Glutamatergic neuron (in vitro differentiated cells): ENCODE measurements at regions not wholly inside any gene's neighbourhood (a gene's known extent, or its start where the extent isn't known, plus 50 kb on each side); places are given as distances from the start of the nearest gene placed in this dataset.

Experiments
- DNase-seq: peaks from one replicate; pipeline ENCODE4 v3.0.0; 2022
- H3K27ac Mint-ChIP-seq: one replicate; pipeline ENCODE4 v1.8.0; 2020; ENCODE audit warnings: mild to moderate bottlenecking, mixed read lengths, inconsistent platforms; ENCODE audit not compliant: unreplicated experiment
- H3K27me3 Mint-ChIP-seq: one replicate; pipeline ENCODE4 v1.8.0; 2020; ENCODE audit warnings: mild to moderate bottlenecking, moderate library complexity, mixed read lengths, inconsistent platforms; ENCODE audit not compliant: unreplicated experiment
- H3K36me3 Mint-ChIP-seq: one replicate; pipeline ENCODE4 v1.8.0; 2020; ENCODE audit warnings: mild to moderate bottlenecking, mixed read lengths, inconsistent platforms; ENCODE audit not compliant: unreplicated experiment
- H3K4me1 Mint-ChIP-seq: one replicate; pipeline ENCODE4 v1.8.0; 2020; ENCODE audit warnings: mild to moderate bottlenecking, low read depth, mixed read lengths, inconsistent platforms; ENCODE audit not compliant: unreplicated experiment
- H3K4me3 Mint-ChIP-seq: one replicate; pipeline ENCODE4 v1.8.0; 2020; ENCODE audit warnings: mild to moderate bottlenecking, mixed read lengths, inconsistent platforms; ENCODE audit not compliant: unreplicated experiment
- H3K9me3 Mint-ChIP-seq: one replicate; pipeline ENCODE4 v1.8.0; 2020; ENCODE audit warnings: mild to moderate bottlenecking, moderate library complexity, mixed read lengths, inconsistent platforms; ENCODE audit not compliant: unreplicated experiment
- TF ChIP-seq, protein P1 (sequence below): fragments of 200-600 bp; sonication (generic); IDR thresholded peaks from one replicate; pipeline ENCODE4 v1.5.0; 2021; ENCODE audit not compliant: partially characterized antibody, unreplicated experiment

- Mint-ChIP-seq H3K36me3 (no peaks in the 10 kb centered on the region), H3K9me3 (no peaks in the 10 kb centered on the region), H3K27me3 (no peaks in the 10 kb centered on the region), H3K4me1 (peaks cover 4% of the 10 kb centered on the region), H3K27ac (no peak overlapping the region), H3K4me3 (no peak overlapping the region)
- TF ChIP-seq, protein P1, sequence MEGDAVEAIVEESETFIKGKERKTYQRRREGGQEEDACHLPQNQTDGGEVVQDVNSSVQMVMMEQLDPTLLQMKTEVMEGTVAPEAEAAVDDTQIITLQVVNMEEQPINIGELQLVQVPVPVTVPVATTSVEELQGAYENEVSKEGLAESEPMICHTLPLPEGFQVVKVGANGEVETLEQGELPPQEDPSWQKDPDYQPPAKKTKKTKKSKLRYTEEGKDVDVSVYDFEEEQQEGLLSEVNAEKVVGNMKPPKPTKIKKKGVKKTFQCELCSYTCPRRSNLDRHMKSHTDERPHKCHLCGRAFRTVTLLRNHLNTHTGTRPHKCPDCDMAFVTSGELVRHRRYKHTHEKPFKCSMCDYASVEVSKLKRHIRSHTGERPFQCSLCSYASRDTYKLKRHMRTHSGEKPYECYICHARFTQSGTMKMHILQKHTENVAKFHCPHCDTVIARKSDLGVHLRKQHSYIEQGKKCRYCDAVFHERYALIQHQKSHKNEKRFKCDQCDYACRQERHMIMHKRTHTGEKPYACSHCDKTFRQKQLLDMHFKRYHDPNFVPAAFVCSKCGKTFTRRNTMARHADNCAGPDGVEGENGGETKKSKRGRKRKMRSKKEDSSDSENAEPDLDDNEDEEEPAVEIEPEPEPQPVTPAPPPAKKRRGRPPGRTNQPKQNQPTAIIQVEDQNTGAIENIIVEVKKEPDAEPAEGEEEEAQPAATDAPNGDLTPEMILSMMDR: no peak
- no peak for DNase-seq
Observed at GRCh38 chr4:55723403-55723802, 87.3 kb upstream of the NMU start.

DNA sequence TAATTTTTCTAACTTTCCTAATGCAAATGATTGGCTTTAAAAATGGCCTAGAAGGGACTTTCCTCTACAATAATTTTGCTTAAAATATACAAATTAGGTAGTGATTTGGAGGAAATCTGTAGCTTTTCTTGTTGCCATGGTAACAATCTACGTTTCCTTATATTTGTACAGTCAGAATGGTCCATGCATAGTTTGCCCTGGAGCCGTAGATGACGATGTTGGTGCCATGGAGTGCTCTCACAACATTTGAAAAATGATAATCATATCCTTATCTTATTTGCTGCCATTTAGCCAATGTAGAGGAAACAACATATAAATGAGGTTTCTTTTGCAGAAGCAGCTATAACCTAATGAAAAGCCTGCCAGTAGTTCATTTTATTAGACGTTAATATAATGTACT, 89.0 kb upstream of the NMU start:
- TF ChIP-seq, protein P1: no peak
- Mint-ChIP-seq H3K27me3 (no peaks in the 10 kb centered on the region), H3K9me3 (no peaks in the 10 kb centered on the region), H3K4me3 (no peak overlapping the region), H3K27ac (no peak overlapping the region), H3K4me1 (peaks cover 4% of the 10 kb centered on the region), H3K36me3 (peaks cover 4% of the 10 kb centered on the region)
- no peak for DNase-seq

GRCh38 chr4:55727746-55728145, 91.6 kb upstream of the NMU start:
- TF ChIP-seq, protein P1: no peak
- Mint-ChIP-seq H3K4me1 (no peaks in the 10 kb centered on the region), H3K9me3 (no peaks in the 10 kb centered on the region), H3K27ac (no peak overlapping the region), H3K36me3 (peaks cover 4% of the 10 kb centered on the region), H3K4me3 (no peak overlapping the region), H3K27me3 (no peaks in the 10 kb centered on the region)
- DNase-seq: no peak

GRCh38 chr4:55729351-55730279, 90.0 kb upstream of the EXOC1L start:
- Mint-ChIP-seq H3K4me3 (no peak overlapping the region), H3K4me1 (no peaks in the 10 kb centered on the region), H3K27ac (no peak overlapping the region), H3K9me3 (no peaks in the 10 kb centered on the region), H3K36me3 (peaks cover 4% of the 10 kb centered on the region), H3K27me3 (no peaks in the 10 kb centered on the region)
- TF ChIP-seq, protein P1: no peak
- DNase-seq: no peak

- Mint-ChIP-seq H3K4me1 (no peaks in the 10 kb centered on the region), H3K9me3 (no peaks in the 10 kb centered on the region), H3K36me3 (peaks cover 4% of the 10 kb centered on the region), H3K27ac (no peak overlapping the region), H3K27me3 (no peaks in the 10 kb centered on the region), H3K4me3 (no peak overlapping the region)
- DNase-seq: no peak
- TF ChIP-seq, protein P1: no peak
Observed at GRCh38 chr4:55730280-55730931, 89.2 kb upstream of the EXOC1L start.
